ENCODE measurements at regions not wholly inside any gene's neighbourhood (a gene's known extent, or its start where the extent isn't known, plus 50 kb on each side); places are given as distances from the start of the nearest gene placed in this dataset.

DNA sequence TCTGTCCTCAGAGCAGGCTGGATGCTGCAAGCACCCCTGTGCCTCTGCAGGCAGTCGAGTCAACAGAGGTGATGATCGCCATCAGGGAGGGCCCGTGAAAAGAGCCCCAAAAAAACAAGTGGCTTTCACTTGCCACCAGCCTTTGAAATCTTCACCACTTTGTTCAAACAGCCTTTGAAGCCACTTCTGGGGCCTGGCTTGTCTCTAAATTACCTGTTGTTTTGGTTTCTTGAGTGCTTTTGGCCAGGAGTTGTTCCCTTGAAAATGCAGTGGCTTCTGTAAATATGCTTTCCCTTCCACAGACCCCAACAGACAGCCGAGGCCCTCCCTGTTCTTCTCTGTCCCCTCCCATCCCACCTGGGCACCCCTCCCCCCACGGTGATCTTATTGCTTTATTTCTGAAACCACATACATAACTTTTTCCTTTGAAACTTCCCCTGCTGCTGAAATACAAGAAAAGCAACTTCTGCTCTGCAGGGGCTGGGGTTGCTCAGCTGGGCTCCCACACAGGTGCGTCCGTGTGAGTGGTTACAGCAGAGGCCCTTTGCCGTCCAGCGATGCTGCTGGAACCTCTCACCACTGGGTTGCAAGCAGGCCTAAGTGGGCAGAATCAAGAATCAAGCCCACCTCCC, 283.8 kb upstream of the SHH start:
- TF ChIP-seq, protein P1, sequence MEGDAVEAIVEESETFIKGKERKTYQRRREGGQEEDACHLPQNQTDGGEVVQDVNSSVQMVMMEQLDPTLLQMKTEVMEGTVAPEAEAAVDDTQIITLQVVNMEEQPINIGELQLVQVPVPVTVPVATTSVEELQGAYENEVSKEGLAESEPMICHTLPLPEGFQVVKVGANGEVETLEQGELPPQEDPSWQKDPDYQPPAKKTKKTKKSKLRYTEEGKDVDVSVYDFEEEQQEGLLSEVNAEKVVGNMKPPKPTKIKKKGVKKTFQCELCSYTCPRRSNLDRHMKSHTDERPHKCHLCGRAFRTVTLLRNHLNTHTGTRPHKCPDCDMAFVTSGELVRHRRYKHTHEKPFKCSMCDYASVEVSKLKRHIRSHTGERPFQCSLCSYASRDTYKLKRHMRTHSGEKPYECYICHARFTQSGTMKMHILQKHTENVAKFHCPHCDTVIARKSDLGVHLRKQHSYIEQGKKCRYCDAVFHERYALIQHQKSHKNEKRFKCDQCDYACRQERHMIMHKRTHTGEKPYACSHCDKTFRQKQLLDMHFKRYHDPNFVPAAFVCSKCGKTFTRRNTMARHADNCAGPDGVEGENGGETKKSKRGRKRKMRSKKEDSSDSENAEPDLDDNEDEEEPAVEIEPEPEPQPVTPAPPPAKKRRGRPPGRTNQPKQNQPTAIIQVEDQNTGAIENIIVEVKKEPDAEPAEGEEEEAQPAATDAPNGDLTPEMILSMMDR (IDR thresholded peaks at IDR 0.05; ENCODE audit: insufficient read depth, low read length, poor library complexity, severe bottlenecking) = no peak
- TF ChIP-seq EZH2phosphoT487 (conservative IDR thresholded peaks at IDR 0.05; ENCODE audit: low read length) = no peak
